GM21529 (cell line): ENCODE measurements at regions not wholly inside any gene's neighbourhood (a gene's known extent, or its start where the extent isn't known, plus 50 kb on each side); places are given as distances from the start of the nearest gene placed in this dataset.
"Not testable (repeated sequence)": the region's sequence is repeated elsewhere in the genome, so short reads cannot be mapped to it uniquely, and the experiment has no call there.

Source experiments
- ATAC-seq: cut with Tn5 transposase; IDR thresholded peaks from one replicate; pipeline ENCODE4 v1.9.1; 2021; ENCODE audit not compliant: unreplicated experiment

GRCh38 chr2:122051659-122052058, 296.2 kb downstream of the TSN start:
- ATAC-seq, result not testable (repeated sequence)

GRCh38 chr2:122055521-122055931, 300.1 kb downstream of the TSN start:
- no peak for ATAC-seq

- ATAC-seq, result no peak
These were observed 301.4 kb downstream of the TSN start for GRCh38 chr2:122056853-122057252.

DNA sequence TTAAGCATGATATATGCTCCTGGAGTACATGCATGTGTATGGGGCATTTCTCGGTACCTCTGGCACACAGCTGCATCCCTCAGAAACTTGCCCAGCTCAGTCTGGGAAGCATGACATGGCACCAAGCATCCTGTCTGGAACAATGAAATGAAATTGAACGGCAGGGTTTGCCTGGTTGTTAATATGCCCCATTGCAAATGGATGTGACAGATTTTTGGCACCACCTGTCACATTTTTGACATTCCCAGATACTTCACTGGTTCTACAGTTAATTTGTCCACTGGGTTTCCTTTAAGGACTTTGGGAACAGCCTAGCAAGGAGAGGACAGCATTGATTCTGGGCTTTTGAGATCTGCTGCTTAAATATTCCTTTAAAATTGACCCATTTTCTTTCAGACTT, 305.8 kb downstream of the TSN start:
- ATAC-seq, result no peak

GRCh38 chr2:122061831-122062230, 306.4 kb downstream of the TSN start:
- ATAC-seq, result no peak

GRCh38 chr2:122062506-122062905, 307.1 kb downstream of the TSN start:
- no peak for ATAC-seq

- ATAC-seq, result no peak
These were observed 308.3 kb downstream of the TSN start for GRCh38 chr2:122063716-122064115.

DNA sequence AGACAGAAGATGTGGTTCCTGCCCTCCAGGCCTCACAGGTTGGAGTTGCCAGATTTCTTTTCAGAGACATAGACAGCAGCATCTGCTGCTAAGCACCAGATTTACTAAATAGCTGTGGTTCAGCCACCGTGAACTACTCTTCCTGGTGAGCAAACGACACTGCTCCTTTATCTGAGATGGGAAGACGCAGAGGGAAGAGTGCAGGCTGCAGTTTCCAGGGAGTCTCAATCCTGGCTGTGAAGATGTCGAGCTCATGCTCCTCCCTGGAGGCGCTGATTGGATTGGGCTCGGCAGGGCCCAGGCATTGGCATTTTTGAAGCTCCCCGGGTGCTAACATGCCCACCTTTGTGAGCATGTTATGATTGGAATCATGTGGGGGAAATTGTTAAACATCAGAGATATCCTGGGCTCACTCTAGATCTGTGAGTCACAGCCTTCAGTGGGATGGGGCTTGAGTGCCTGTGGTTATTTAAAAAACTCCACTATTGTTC, 314.8 kb downstream of the TSN start:
- ATAC-seq, result no peak

- ATAC-seq, result no peak
These were observed 317.2 kb downstream of the TSN start for GRCh38 chr2:122072666-122073065.

- no peak for ATAC-seq
These were observed 318.8 kb downstream of the TSN start for GRCh38 chr2:122074201-122074600.

- no peak for ATAC-seq
These were observed 319.9 kb downstream of the TSN start for GRCh38 chr2:122075381-122075780.

GRCh38 chr2:122077114-122077513, 321.7 kb downstream of the TSN start:
- no peak for ATAC-seq

GRCh38 chr2:122077771-122078170, 322.3 kb downstream of the TSN start:
- no peak for ATAC-seq

GRCh38 chr2:122078451-122078850, 323.0 kb downstream of the TSN start:
- no peak for ATAC-seq

DNA sequence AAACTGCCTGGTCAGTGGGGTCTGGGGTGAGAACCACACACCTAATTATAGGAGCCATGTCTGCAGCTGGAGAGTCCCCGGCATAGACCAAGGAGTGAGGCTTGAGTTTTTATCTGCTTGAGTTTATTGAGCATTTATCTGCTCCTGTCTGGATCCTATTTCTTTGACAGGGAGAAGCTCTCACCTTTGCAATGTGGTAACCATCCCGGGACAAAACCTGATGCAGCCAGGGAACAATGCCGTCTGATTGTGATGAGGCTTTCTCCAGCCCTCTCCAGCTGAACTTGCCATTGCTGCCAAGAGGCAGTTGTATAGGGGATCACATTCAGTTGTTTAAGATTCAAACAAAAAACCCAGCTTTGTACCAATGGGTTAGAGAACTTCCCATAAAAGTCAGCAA, 324.4 kb downstream of the TSN start:
- no peak for ATAC-seq

GRCh38 chr2:122080316-122080715, 324.9 kb downstream of the TSN start:
- no peak for ATAC-seq

DNA sequence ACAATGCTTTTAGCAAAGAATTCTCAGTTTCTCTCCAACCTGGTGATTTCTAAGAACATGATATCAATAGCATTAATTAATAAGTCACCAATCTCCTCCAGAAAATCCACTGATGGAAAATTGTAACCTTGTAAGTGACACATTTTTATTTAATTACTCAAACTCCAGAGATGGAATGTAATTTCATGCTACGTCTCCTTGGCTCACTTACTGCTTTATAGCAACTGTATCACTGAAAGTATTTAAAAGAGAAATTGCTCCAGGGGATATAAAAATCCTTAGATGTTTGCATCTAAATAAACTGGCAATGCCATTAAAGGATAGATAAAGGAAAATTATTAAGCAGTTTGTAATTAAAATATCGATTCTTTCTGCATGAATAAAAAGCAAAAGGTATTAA, 325.4 kb downstream of the TSN start:
- no peak for ATAC-seq

DNA sequence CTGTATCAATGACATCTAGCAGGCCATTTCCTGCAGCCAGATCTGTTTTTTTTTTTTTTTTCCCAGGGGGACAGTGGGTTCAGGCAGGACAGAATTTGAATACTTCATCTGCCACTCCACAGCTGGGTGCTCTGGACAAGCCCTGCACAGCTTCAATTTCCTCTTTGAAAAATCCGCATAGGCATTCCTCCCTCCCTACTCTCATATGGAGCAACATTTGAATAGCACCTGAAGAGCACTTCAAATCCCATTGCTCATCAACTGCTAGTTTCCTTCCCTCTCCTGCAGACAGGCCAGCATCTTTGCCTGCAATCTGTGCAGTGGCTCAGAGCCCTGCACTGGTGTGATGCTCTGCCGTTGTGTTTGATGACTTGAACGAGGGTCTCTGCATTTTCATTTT, 326.3 kb downstream of the TSN start:
- ATAC-seq, result no peak

DNA sequence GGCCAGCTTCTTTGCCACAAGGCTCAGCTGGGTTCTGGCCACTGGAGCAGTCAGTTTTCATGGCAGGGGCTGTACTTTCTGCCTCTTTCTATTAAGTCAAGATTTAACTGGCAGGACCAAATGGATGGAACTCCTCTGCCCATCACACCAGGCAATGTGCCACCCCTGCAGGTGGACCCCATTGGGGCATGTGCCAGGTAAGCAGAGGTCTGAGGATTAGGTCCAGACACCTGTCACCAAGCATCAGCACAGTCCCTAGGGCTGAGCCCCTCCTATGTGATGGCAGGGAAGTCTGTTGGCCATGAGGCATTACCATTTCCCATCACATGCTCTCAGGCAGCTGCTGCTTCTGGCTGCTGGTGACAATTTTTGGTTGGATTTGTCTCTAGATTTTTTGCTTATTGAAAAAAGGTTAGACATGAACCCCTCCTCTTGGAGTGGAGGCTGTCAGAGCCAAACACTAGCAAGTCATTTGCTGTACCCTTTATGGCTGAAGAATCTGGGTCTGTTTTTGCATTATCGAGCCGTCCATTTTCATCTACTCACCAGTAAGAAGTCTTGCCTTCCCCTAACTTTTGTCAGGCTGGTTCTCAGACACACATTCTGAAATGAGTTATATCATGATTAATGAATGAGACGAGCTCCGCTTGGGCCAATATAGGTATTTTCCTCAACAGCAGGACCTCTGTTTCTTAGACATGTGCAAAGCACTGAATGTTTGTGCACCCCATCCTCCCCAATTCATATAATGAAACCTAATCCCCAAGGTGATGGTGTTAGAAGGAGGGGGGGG, 328.0 kb downstream of the TSN start:
- ATAC-seq, result no peak

DNA sequence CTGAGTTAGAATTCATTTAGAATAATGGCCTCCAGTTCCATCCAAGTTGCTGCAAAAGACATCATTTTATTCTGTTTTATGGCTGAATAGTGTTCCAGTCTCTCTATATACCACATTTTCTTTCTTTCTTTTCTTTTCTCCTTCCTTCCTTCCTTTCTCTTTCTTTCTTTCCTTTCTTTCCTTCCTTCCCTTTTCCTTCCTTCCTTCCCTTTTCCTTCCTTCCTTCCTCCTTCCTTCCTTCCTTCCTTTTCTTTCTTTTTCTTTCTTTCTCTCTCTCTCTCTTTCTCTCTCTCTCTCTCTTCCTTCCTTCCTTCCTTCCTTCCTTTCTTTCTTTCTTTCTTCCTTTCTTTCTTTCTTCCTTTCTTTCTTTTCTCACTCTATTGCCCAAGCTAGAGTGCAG, 330.2 kb downstream of the TSN start:
- not testable (repeated sequence) for ATAC-seq

DNA sequence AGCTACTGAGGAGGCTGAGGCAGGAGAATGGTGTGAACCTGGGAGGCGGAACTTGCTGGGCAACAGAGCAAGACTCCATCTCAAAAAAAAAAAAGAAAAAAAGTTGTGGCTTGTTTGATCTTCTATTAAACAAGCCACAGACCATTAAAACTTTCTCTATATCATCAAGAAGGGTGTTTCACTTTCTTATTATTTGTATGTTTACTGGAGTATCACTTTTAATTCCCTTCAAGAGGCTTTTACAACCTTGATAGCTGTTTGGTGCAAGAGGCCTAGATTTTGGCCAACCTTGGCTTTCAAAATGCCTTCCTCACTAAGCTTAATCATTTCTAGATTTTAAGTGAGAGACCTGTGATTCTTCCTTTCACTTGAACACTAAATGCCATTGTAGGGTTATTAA, 339.1 kb downstream of the TSN start:
- no peak for ATAC-seq

- ATAC-seq, result no peak
These were observed 341.3 kb downstream of the TSN start for GRCh38 chr2:122096761-122097160.

DNA sequence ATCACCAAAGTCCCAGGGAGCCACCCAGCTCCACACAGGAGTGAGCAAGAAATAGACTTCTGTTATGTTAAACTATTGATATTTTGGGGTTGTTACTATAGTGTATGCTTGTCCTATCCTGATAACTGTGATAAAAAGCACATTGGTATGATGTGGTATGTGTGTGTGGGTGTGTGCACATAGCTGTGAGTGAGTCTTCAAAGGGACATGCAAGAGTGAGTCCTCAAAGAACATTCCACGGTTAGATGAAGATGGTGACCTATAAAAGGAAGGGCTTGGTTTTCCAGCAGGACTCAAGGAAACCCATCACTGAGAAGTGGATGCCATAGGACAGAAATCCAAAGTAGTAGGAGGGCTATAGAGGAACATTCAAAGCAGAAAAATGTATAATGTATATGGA, 342.9 kb downstream of the TSN start:
- ATAC-seq, result no peak
